KMS-11 (cell line): ENCODE measurements at regions not wholly inside any gene's neighbourhood (a gene's known extent, or its start where the extent isn't known, plus 50 kb on each side); places are given as distances from the start of the nearest gene placed in this dataset.

Experiments used
- H2AFZ ChIP-seq: fragments of 200-600 bp; sonication (generic); 2 replicates; pipeline ENCODE4 v1.6.1; 2016; ENCODE audit warnings: antibody characterized with exemption, mixed run types, low read depth
- H3K27ac ChIP-seq: fragments of 200-600 bp; sonication (generic); 2 replicates; pipeline ENCODE4 v1.6.1; 2016; ENCODE audit warnings: mild to moderate bottlenecking, mixed run types
- H3K27me3 ChIP-seq: fragments of 200-600 bp; sonication (generic); 2 replicates; pipeline ENCODE4 v1.6.1; 2017; ENCODE audit warnings: mild to moderate bottlenecking, low read depth, mixed run types, moderate library complexity; ENCODE audit not compliant: insufficient read depth
- H3K36me3 ChIP-seq: fragments of 200-600 bp; sonication (generic); 2 replicates; pipeline ENCODE4 v1.6.1; 2017; ENCODE audit warnings: mild to moderate bottlenecking, mixed run types; ENCODE audit not compliant: insufficient read depth
- H3K4me1 ChIP-seq: fragments of 200-600 bp; sonication (generic); 2 replicates; pipeline ENCODE4 v1.6.1; 2016; ENCODE audit warnings: mild to moderate bottlenecking, low read depth, mixed run types; ENCODE audit not compliant: poor library complexity, severe bottlenecking
- H3K4me2 ChIP-seq: fragments of 200-600 bp; sonication (generic); 2 replicates; pipeline ENCODE4 v1.7.0; 2016; ENCODE audit warnings: mild to moderate bottlenecking, mixed run types
- H3K4me3 ChIP-seq: fragments of 200-600 bp; sonication (generic); IDR thresholded peaks from 2 replicates; pipeline ENCODE4 v1.6.1; 2017; ENCODE audit warnings: low read depth, low read length, mixed read lengths; ENCODE audit not compliant: insufficient read depth
- H3K79me2 ChIP-seq: fragments of 200-600 bp; sonication (generic); 2 replicates; pipeline ENCODE4 v1.6.1; 2016; ENCODE audit warnings: low read depth, mixed run types; ENCODE audit not compliant: insufficient read depth
- H3K9ac ChIP-seq: fragments of 200-600 bp; sonication (generic); 2 replicates; pipeline ENCODE4 v1.6.1; 2016; ENCODE audit warnings: mild to moderate bottlenecking, mixed run types
- H4K20me1 ChIP-seq: fragments of 200-600 bp; sonication (generic); 2 replicates; pipeline ENCODE4 v1.6.1; 2016; ENCODE audit warnings: mild to moderate bottlenecking, mixed run types; ENCODE audit not compliant: insufficient read depth
- TF ChIP-seq, protein P1 (sequence below): fragments of 200-600 bp; sonication (generic); conservative IDR thresholded peaks from 2 replicates; pipeline ENCODE4 v1.6.1; 2017; ENCODE audit warnings: low read depth, mild to moderate bottlenecking, antibody characterized with exemption, low read length, moderate library complexity, mixed read lengths

DNA sequence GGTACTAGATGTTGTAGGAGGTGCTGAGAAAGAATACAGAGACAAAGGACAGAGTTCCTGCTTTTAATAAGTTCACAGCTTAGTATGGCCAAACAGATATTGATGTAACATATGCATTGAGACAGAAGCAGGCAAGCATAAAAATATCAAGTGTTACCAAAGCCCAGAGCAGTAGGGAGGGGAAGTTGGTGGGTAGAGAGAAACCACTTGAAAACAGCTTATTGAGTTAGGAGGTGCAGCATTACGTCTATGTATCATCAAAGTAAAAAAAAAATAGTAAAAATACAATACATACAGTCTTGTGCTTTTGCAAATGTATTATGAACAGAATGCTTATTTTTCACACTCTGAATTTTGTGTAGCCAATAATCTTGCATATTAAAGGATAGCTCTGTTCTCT is 441.8 kb upstream of the SGCD start:
- Histone ChIP-seq H3K9ac (no peak overlapping the region), H3K4me2 (no peak overlapping the region), H4K20me1 (no peaks in the 10 kb centered on the region), H2AFZ (no peak overlapping the region), H3K79me2 (no peaks in the 10 kb centered on the region), H3K36me3 (no peaks in the 10 kb centered on the region), H3K4me3 (no peak overlapping the region), H3K27ac (no peak overlapping the region), H3K4me1 (no peaks in the 10 kb centered on the region), H3K27me3 (no peaks in the 10 kb centered on the region)
- TF ChIP-seq, protein P1, sequence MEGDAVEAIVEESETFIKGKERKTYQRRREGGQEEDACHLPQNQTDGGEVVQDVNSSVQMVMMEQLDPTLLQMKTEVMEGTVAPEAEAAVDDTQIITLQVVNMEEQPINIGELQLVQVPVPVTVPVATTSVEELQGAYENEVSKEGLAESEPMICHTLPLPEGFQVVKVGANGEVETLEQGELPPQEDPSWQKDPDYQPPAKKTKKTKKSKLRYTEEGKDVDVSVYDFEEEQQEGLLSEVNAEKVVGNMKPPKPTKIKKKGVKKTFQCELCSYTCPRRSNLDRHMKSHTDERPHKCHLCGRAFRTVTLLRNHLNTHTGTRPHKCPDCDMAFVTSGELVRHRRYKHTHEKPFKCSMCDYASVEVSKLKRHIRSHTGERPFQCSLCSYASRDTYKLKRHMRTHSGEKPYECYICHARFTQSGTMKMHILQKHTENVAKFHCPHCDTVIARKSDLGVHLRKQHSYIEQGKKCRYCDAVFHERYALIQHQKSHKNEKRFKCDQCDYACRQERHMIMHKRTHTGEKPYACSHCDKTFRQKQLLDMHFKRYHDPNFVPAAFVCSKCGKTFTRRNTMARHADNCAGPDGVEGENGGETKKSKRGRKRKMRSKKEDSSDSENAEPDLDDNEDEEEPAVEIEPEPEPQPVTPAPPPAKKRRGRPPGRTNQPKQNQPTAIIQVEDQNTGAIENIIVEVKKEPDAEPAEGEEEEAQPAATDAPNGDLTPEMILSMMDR, result no peak

DNA sequence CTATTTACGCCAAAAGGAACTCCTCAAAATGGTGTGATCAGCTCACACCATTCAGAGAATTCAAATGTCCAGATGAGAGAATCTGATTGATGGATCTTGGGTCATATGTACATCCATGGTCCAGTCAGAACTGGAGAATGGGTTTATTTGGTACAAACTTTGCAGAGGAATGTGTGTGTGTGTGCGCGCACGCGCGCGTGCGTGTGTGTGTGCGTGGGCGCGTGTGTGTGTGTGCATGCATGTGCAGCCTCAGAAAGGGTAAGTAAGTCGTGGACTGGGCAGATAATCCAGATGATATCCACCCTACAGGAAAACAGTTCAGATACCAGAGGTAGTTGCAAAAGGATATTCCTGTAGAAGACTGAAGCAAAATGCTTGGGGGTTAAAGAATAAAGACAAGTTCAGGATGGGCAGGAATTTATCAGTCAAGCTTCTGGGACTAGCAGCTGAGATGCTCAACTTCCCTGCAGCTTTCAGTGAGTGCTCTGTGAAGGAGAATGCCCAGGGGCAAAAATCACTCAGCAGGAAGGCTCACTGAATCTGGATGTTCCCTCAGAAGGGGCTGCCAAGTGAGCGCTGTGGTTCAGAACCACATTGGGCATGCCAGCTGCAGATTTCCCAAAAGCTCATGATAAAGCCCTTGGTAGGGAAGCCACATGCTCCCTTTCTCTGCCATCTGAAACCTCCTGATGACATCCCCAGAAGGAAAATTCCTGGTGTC is 440.5 kb upstream of the SGCD start:
- TF ChIP-seq, protein P1, result no peak

DNA sequence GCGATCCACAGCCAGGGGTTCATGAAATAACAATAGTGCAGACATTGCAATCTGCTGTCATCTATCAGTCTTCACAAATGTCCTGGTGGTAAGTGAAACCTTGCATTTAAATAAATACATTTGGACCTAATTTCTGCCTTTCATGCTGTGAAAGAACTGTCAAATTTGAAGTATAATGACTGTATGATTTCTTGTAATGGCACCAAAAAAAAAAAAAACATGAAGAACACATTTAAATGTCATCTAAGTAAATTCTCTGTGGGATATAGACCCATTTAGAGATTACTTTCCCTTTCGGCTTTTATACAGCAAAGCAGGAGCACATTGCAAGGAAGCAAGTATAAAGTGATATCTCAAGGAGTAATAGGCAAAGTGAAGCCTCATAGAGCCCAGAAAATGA is 431.5 kb upstream of the SGCD start:
- Histone ChIP-seq H3K4me1 (no peaks in the 10 kb centered on the region), H3K79me2 (no peaks in the 10 kb centered on the region), H3K9ac (no peak overlapping the region), H4K20me1 (no peaks in the 10 kb centered on the region), H3K27ac (no peak overlapping the region), H3K36me3 (no peaks in the 10 kb centered on the region), H3K27me3 (no peaks in the 10 kb centered on the region), H3K4me3 (no peak overlapping the region), H3K4me2 (no peak overlapping the region), H2AFZ (no peak overlapping the region)
- TF ChIP-seq, protein P1, result no peak

More for the DNA sequence above, 440.5 kb upstream of the SGCD start:
- Histone ChIP-seq H3K4me1 (no peaks in the 10 kb centered on the region), H3K9ac (no peak overlapping the region), H3K4me2 (no peak overlapping the region), H3K4me3 (no peak overlapping the region), H4K20me1 (no peaks in the 10 kb centered on the region), H3K36me3 (no peaks in the 10 kb centered on the region), H3K27me3 (no peaks in the 10 kb centered on the region), H2AFZ (no peak overlapping the region), H3K27ac (no peak overlapping the region), H3K79me2 (no peaks in the 10 kb centered on the region)

DNA sequence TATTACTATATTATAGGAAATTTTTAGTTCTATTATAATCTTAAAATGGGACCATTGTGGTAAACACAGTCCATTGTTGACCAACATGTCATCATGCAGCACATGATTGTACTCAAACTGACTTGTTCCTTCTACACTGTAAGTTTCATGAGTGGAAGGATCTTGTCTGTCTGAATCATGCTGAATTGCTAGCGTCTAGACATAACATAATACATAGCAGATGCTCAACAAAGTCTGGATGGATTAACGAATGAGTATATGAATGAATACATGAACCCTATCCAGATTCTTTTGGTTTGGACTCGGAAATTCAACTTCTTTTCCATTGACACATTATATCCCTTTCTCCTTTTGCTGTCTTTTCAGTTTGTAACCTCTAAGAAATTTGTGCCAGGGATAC is 429.2 kb upstream of the SGCD start:
- TF ChIP-seq, protein P1, result no peak
- no peaks in the 10 kb centered on the region for H3K27me3 ChIP-seq
- H4K20me1 ChIP-seq, result no peaks in the 10 kb centered on the region
- H3K4me3 ChIP-seq, result no peak overlapping the region
- H3K4me1 ChIP-seq, result no peaks in the 10 kb centered on the region
- no peaks in the 10 kb centered on the region for H3K36me3 ChIP-seq
- no peak overlapping the region for H3K27ac ChIP-seq
- H3K4me2 ChIP-seq, result no peak overlapping the region
- no peaks in the 10 kb centered on the region for H3K79me2 ChIP-seq
- H2AFZ ChIP-seq, result no peak overlapping the region
- H3K9ac ChIP-seq, result no peak overlapping the region
